ENCODE measurements at regions not wholly inside any gene's neighbourhood (a gene's known extent, or its start where the extent isn't known, plus 50 kb on each side); places are given as distances from the start of the nearest gene placed in this dataset.

- POLR2A ChIA-PET (ENCODE audit: partially characterized antibody), result no interaction called here
- Histone ChIP-seq H2BK20ac (ENCODE audit: low read length) (no peak overlapping the region), H2BK120ac (replicated peaks; ENCODE audit: low read depth, low read length) (no peak overlapping the region), H2AK5ac (ENCODE audit: low read depth, low read length) (no peak overlapping the region), H3K4me2 (ENCODE audit: insufficient read depth in 1 of 2, low read depth in 2 of 2, low read length in 2 of 2) (no peak overlapping the region), H2BK12ac (ENCODE audit: low read depth, low read length) (no peak overlapping the region), H3K27me3 (replicated peaks in 1 of 4; ENCODE audit: control insufficient read depth in 3 of 4, extremely low read depth in 1 of 4, insufficient read depth in 3 of 4, low read length in 3 of 4) (no peaks in the 10 kb centered on the region; a peak in 1 of 7 replicates), H3K9ac (replicated peaks in 1 of 4; ENCODE audit: extremely low read depth in 1 of 4, low read depth in 3 of 4, low read length in 3 of 4) (no peak overlapping the region), H3K4ac (replicated peaks; ENCODE audit: insufficient read length, low read depth, low read length) (no peak overlapping the region), H4K20me1 (replicated peaks in 1 of 2; ENCODE audit: control insufficient read depth in 1 of 2, insufficient read depth in 2 of 2, low read length in 2 of 2) (no peaks in the 10 kb centered on the region), H3K4me1 (replicated peaks in 1 of 4; ENCODE audit: control insufficient read depth in 3 of 4, insufficient read depth in 4 of 4, low read length in 3 of 4) (peaks cover 0 to 13% (median 8%) of the 10 kb centered on the region in 4 experiments; a peak in 6 of 7 replicates), H3K14ac (ENCODE audit: insufficient read length) (no peak overlapping the region), H3K18ac (ENCODE audit: extremely low read depth, low read length) (no peak overlapping the region), H2AFZ (ENCODE audit: low read length) (peak overlapping the region; percentile 88; the same call in 1 of the 2 replicates), H4K5ac (ENCODE audit: insufficient read length, low read depth, low read length) (no peak overlapping the region), H3K79me2 (ENCODE audit: control insufficient read depth in 1 of 2, insufficient read depth in 2 of 2, low read length in 2 of 2) (no peaks in the 10 kb centered on the region), H2BK15ac (ENCODE audit: low read length) (no peak overlapping the region), H3K4me3 (ENCODE audit: extremely low read depth in 1 of 4, insufficient read depth in 2 of 4, low read depth in 3 of 4, low read length in 4 of 4) (no peak overlapping the region), H4K8ac (ENCODE audit: extremely low read depth, insufficient read depth, low read length) (no peak overlapping the region), H3K23ac (ENCODE audit: insufficient read length) (no peak overlapping the region), H3K56ac (replicated peaks; ENCODE audit: insufficient read length, low read depth, low read length) (no peak overlapping the region), H3K79me1 (ENCODE audit: low read depth, low read length) (no peaks in the 10 kb centered on the region), H3K9me3 (ENCODE audit: insufficient read depth in 2 of 2, low read depth in 1 of 2, low read length in 1 of 2) (no peaks in the 10 kb centered on the region), H3K36me3 (ENCODE audit: control insufficient read depth in 2 of 4, insufficient read depth in 4 of 4, low read length in 3 of 4) (no peaks in the 10 kb centered on the region), H3K23me2 (ENCODE audit: low read depth, low read length) (no peaks in the 10 kb centered on the region), H2BK5ac (ENCODE audit: low read depth, low read length) (no peak overlapping the region; the same call in 1 of the 2 replicates), H3K27ac (ENCODE audit: low read depth, low read length) (no peak overlapping the region), H4K91ac (replicated peaks; ENCODE audit: insufficient read length, low read length) (no peak overlapping the region)
- no peak for FAIRE-seq
- CTCF ChIA-PET (ENCODE audit: partially characterized antibody), result interaction anchor here (0.9 to 1.3 kb wide), 4 partner anchors 10 to 282 kb away, joined by 3 to 4 read pairs (median 4); no protein-coding TSS in a partner anchor
- DNase-seq (ENCODE audit: low read depth in 1 of 2, low spot score in 2 of 2), result no peak
- 62% methylated on average over 5 of the region's 5 CpGs; no CpG with 5 or more reads in 1 of the 2 experiments for WGBS, 2 experiments (ENCODE audit: extremely low coverage in 1 of 2, insufficient coverage in 1 of 2, insufficient read length in 1 of 2, insufficient replicate concordance in 2 of 2, low coverage in 1 of 2, low lambda C conversion rate in 2 of 2, missing lambda C conversion rate in 1 of 2)
Measured at GRCh38 chr3:27590437-27591298, 106.5 kb upstream of the SLC4A7 start.

Data from H1 (cell line).